ENCODE measurements at regions not wholly inside any gene's neighbourhood (a gene's known extent, or its start where the extent isn't known, plus 50 kb on each side); places are given as distances from the start of the nearest gene placed in this dataset.
"Not testable (repeated sequence)": the region's sequence is repeated elsewhere in the genome, so short reads cannot be mapped to it uniquely, and the experiment has no call there.

- DNase-seq, result no peak
Observed at GRCh38 chr13:48849515-48849914, 126.2 kb upstream of the FNDC3A start.

- DNase-seq, result no peak
Observed at GRCh38 chr13:48851707-48852106, 124.0 kb upstream of the FNDC3A start.

GRCh38 chr13:48852911-48853727 is 122.6 kb upstream of the FNDC3A start:
- no peak for DNase-seq

GRCh38 chr13:48853728-48854102 is 122.0 kb upstream of the FNDC3A start:
- DNase-seq, result no peak

- no peak for DNase-seq
Observed at GRCh38 chr13:48857576-48857975, 118.1 kb upstream of the FNDC3A start.

GRCh38 chr13:48858122-48858902 is 117.4 kb upstream of the FNDC3A start:
- no peak for DNase-seq

- no peak for DNase-seq
Observed at GRCh38 chr13:48859272-48860105, 116.2 kb upstream of the FNDC3A start.

- DNase-seq, result no peak
Observed at GRCh38 chr13:48860364-48860763, 115.3 kb upstream of the FNDC3A start.

- DNase-seq, result no peak
Observed at GRCh38 chr13:48862572-48862971, 113.1 kb upstream of the FNDC3A start.

- DNase-seq, result no peak
Observed at GRCh38 chr13:48864100-48864499, 111.6 kb upstream of the FNDC3A start.

- DNase-seq, result no peak
Observed at GRCh38 chr13:48866249-48866648, 109.5 kb upstream of the FNDC3A start.

- DNase-seq, result no peak
Observed at GRCh38 chr13:48873081-48873480, 102.6 kb upstream of the FNDC3A start.

- no peak for DNase-seq
Observed at GRCh38 chr13:48873587-48873986, 102.1 kb upstream of the FNDC3A start.

- no peak for DNase-seq
Observed at GRCh38 chr13:48874165-48874564, 101.5 kb upstream of the FNDC3A start.

- no peak for DNase-seq
Observed at GRCh38 chr13:48875047-48875446, 100.7 kb upstream of the FNDC3A start.

- DNase-seq, result no peak
Observed at GRCh38 chr13:48876289-48876688, 99.4 kb upstream of the FNDC3A start.

GRCh38 chr13:48879432-48879831 is 96.3 kb upstream of the FNDC3A start:
- no peak for DNase-seq

- no peak for DNase-seq
Observed at GRCh38 chr13:48879854-48880253, 95.9 kb upstream of the FNDC3A start.

- DNase-seq, result not testable (repeated sequence)
Observed at GRCh38 chr13:48883786-48884185, 91.9 kb upstream of the FNDC3A start.

GRCh38 chr13:48885027-48885395 is 90.7 kb upstream of the FNDC3A start:
- no peak for DNase-seq

GRCh38 chr13:48888613-48889012 is 87.1 kb upstream of the FNDC3A start:
- no peak for DNase-seq

- DNase-seq, result no peak
Observed at GRCh38 chr13:48890391-48890790, 85.3 kb upstream of the FNDC3A start.

GRCh38 chr13:48891586-48891985 is 84.1 kb upstream of the FNDC3A start:
- no peak for DNase-seq

Measured in NCI-H1092 treated with DMSO at 0.1 percent for 48 hours (cell line).